Brain microvascular endothelial cell (primary cell): ENCODE measurements at regions not wholly inside any gene's neighbourhood (a gene's known extent, or its start where the extent isn't known, plus 50 kb on each side); places are given as distances from the start of the nearest gene placed in this dataset.
"Not testable (repeated sequence)": the region's sequence is repeated elsewhere in the genome, so short reads cannot be mapped to it uniquely, and the experiment has no call there.

Source experiments
- DNase-seq: peaks from one replicate; pipeline ENCODE4 v3.0.0-alpha.2; 2020
- H3K27ac ChIP-seq: fragments of 250-450 bp; sonication (Bioruptor Pico); 2 replicates; pipeline ENCODE4 v1.5.1; 2020; ENCODE audit warnings: mild to moderate bottlenecking, moderate library complexity
- H3K27me3 ChIP-seq: fragments of 250-450 bp; sonication (Bioruptor Pico); replicated peaks from 2 replicates; pipeline ENCODE4 v1.5.1; 2020; ENCODE audit warnings: mild to moderate bottlenecking
- H3K36me3 ChIP-seq: fragments of 250-450 bp; sonication (Bioruptor Pico); replicated peaks from 2 replicates; pipeline ENCODE4 v1.5.1; 2020; ENCODE audit warnings: mild to moderate bottlenecking
- H3K4me3 ChIP-seq: 2 replicates; pipeline ENCODE4 v1.5.1; 2011; ENCODE audit warnings: low read depth, mild to moderate bottlenecking, control low read depth, low read length, moderate library complexity
- in situ Hi-C: cut with HindIII; loops from 2 replicates; pipeline ENCODE4 v1.10.0; 2017; ENCODE audit warnings: low sequenced_read_pairs, low pct_ligation_motif_present
- TF ChIP-seq, protein P1 (sequence below): IDR thresholded peaks from 2 replicates; pipeline ENCODE4 v1.5.1; 2011; ENCODE audit warnings: low read depth, mild to moderate bottlenecking, moderate library complexity, low read length, control low read depth, inconsistent platforms; ENCODE audit errors: missing control alignments

- Histone ChIP-seq H3K36me3 (no peaks in the 10 kb centered on the region), H3K27me3 (no peaks in the 10 kb centered on the region), H3K27ac (no peak overlapping the region), H3K4me3 (no peak overlapping the region)
- no peak for DNase-seq
- in situ Hi-C loops: no loop called here
- TF ChIP-seq, protein P1, sequence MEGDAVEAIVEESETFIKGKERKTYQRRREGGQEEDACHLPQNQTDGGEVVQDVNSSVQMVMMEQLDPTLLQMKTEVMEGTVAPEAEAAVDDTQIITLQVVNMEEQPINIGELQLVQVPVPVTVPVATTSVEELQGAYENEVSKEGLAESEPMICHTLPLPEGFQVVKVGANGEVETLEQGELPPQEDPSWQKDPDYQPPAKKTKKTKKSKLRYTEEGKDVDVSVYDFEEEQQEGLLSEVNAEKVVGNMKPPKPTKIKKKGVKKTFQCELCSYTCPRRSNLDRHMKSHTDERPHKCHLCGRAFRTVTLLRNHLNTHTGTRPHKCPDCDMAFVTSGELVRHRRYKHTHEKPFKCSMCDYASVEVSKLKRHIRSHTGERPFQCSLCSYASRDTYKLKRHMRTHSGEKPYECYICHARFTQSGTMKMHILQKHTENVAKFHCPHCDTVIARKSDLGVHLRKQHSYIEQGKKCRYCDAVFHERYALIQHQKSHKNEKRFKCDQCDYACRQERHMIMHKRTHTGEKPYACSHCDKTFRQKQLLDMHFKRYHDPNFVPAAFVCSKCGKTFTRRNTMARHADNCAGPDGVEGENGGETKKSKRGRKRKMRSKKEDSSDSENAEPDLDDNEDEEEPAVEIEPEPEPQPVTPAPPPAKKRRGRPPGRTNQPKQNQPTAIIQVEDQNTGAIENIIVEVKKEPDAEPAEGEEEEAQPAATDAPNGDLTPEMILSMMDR: no peak
Observed at GRCh38 chr1:96130432-96130831, 591.2 kb upstream of the PTBP2 start.

GRCh38 chr1:96144636-96145035 is 576.9 kb upstream of the PTBP2 start:
- in situ Hi-C loops: no loop called here
- Histone ChIP-seq H3K4me3 (no peak overlapping the region), H3K36me3 (no peaks in the 10 kb centered on the region), H3K27me3 (no peaks in the 10 kb centered on the region), H3K27ac (no peak overlapping the region)
- no peak for DNase-seq
- TF ChIP-seq, protein P1: no peak

DNA sequence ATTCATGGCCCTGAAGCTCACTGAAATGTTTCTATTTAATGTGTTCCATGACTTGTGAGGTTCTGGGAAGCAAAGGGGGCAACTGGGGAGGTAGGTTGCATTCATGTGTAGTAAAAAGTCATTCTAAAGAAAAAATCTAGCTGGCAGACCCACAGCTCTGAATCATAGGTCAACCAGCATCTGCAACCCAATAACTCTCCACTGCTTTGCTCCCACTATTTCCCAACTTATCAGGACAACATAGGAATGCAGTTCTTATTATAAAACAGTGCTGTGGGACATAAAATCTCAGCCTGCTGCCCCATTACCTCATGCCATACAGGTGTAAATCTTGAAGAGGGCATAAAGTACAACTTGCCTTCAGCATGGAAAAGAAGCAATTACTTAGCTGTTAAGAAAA is 576.1 kb upstream of the PTBP2 start:
- Histone ChIP-seq H3K36me3 (no peaks in the 10 kb centered on the region), H3K27ac (no peak overlapping the region), H3K4me3 (no peak overlapping the region), H3K27me3 (no peaks in the 10 kb centered on the region)
- TF ChIP-seq, protein P1: no peak
- DNase-seq: no peak
- in situ Hi-C loops: no loop called here

DNA sequence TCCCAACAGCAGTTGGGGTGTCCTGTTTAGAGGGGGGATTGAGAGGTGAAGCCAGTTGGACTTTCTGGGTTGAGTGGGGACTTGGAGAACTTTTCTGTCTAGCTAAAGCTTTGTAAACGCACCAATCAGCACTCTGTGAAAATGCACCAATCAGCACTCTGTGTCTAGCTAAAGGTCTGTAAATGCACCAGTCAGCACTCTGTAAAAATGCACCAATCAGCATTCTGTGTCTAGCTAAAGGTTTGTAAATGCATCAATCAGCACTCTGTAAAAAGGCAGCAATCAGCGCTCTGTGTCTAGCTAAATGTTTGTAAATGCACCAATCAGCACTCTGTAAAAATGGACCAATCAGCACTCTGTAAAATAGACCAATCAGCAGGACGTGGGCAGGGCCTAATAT is 568.6 kb upstream of the PTBP2 start:
- in situ Hi-C loops, DNase-seq, H3K36me3 ChIP-seq, H3K27ac ChIP-seq, H3K27me3 ChIP-seq, H3K4me3 ChIP-seq: not testable (repeated sequence)

DNA sequence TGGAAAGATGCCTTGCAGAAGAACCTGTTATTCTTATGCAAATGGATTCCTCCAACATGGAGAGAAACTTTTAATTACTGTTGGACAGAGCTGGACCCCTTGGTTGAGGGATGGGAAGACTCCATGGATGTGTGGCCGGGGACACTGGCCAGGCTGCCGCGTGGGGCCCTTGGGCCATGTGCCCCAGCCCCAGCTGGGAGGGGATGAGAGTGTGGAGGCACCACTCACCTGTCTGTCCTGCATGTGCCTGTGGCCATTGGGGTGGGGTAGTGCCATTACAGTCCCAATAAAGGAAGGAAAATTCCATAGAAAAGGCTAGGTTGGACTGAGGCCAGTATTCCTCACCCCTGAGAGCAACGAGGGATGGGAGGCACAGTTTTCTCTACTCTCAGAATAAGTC is 564.5 kb upstream of the PTBP2 start:
- H3K27ac ChIP-seq: no peak overlapping the region
- H3K4me3 ChIP-seq: no peak overlapping the region
- no peaks in the 10 kb centered on the region for H3K36me3 ChIP-seq
- no peak for DNase-seq
- in situ Hi-C loops: no loop called here
- TF ChIP-seq, protein P1: no peak
- H3K27me3 ChIP-seq: no peaks in the 10 kb centered on the region

- no peak for DNase-seq
- TF ChIP-seq, protein P1: no peak
- in situ Hi-C loops: no loop called here
- Histone ChIP-seq H3K4me3 (no peak overlapping the region), H3K36me3 (no peaks in the 10 kb centered on the region), H3K27ac (no peak overlapping the region), H3K27me3 (no peaks in the 10 kb centered on the region)
Observed at GRCh38 chr1:96159379-96159778, 562.2 kb upstream of the PTBP2 start.

GRCh38 chr1:96164053-96164452 is 557.5 kb upstream of the PTBP2 start:
- TF ChIP-seq, protein P1: no peak
- DNase-seq: no peak
- in situ Hi-C loops: no loop called here
- Histone ChIP-seq H3K27me3 (no peaks in the 10 kb centered on the region), H3K27ac (no peak overlapping the region), H3K4me3 (no peak overlapping the region), H3K36me3 (no peaks in the 10 kb centered on the region)
